Panc1 (cell line): ENCODE measurements at regions not wholly inside any gene's neighbourhood (a gene's known extent, or its start where the extent isn't known, plus 50 kb on each side); places are given as distances from the start of the nearest gene placed in this dataset.

Experiments
- ATAC-seq: fragments of 200-7000 bp; cut with Tn5 transposase; 2 replicates; pipeline ENCODE4 v1.9.1; 2020; ENCODE audit warnings: mild to moderate bottlenecking, moderate library complexity
- BruUV-seq: library from RNA; stranded (reverse); fragments of 400-500 nt; replicated peaks from 2 replicates; lab custom pipeline; 2021; lab: Mats Ljungman, UMichigan
- CTCF ChIA-PET: fragments of 300-600 bp; sonication (Branson Sonifier 250); formaldehyde crosslinking; loops from one replicate; lab custom pipeline; 2022; ENCODE audit warnings: antibody characterized with exemption; lab: Charles Lee
- POLR2A ChIA-PET: fragments of 300-600 bp; sonication (Branson Sonifier 250); formaldehyde crosslinking; loops from one replicate; lab custom pipeline; 2022; ENCODE audit warnings: antibody characterized with exemption; lab: Charles Lee
- DNase-seq: peaks from one replicate; pipeline ENCODE4 v3.0.0-alpha.2; 2010; ENCODE audit warnings: low read depth, low spot score
- H3K27ac ChIP-seq: 2 replicates; pipeline ENCODE4 v1.5.1; 2011; ENCODE audit warnings: mild to moderate bottlenecking, low read length, inconsistent platforms
- H3K27me3 ChIP-seq: fragments of 200-500 bp; sonication (Bioruptor generic); 2 replicates; pipeline ENCODE4 v1.6.0; 2014; ENCODE audit warnings: low read length, inconsistent platforms; ENCODE audit not compliant: control insufficient read depth, insufficient read depth
- H3K36me3 ChIP-seq: fragments of 200-500 bp; sonication (Bioruptor generic); 2 replicates; pipeline ENCODE4 v1.5.1; 2014; ENCODE audit warnings: inconsistent platforms, mild to moderate bottlenecking, low read length, moderate library complexity; ENCODE audit not compliant: control insufficient read depth, insufficient read depth
- H3K4me1 ChIP-seq: 2 replicates; pipeline ENCODE4 v1.5.1; 2011; ENCODE audit warnings: inconsistent platforms, mild to moderate bottlenecking, low read length, moderate library complexity; ENCODE audit not compliant: control insufficient read depth, insufficient read depth
- H3K4me3 ChIP-seq, 2 experiments: 2 replicates each; pipeline ENCODE4 v1.5.1; 2011 to 2012; ENCODE audit warnings: low read depth in 2 of 2, low read length in 2 of 2, mild to moderate bottlenecking in 2 of 2, inconsistent platforms in 1 of 2, moderate library complexity in 1 of 2
- H3K9me3 ChIP-seq: fragments of 200-500 bp; sonication (Bioruptor generic); 2 replicates; pipeline ENCODE4 v1.5.1; 2014; ENCODE audit warnings: low read depth, mild to moderate bottlenecking, inconsistent platforms, low read length, moderate library complexity; ENCODE audit not compliant: control insufficient read depth, insufficient read depth
- CTCF ChIP-seq: fragments of 450-650 bp; IDR thresholded peaks from 2 replicates; pipeline ENCODE4 v1.5.1; 2017; ENCODE audit warnings: mild to moderate bottlenecking
- POLR2AphosphoS5 ChIP-seq: IDR thresholded peaks from 2 replicates; pipeline ENCODE4 v1.6.1; 2012; ENCODE audit warnings: mild to moderate bottlenecking, low read depth, low read length, moderate library complexity
- REST ChIP-seq, 2 experiments: IDR thresholded peaks; 2 replicates each; pipeline ENCODE4 v1.6.1; 2011 to 2012; ENCODE audit warnings: low read depth in 2 of 2, control low read depth in 1 of 2, low read length in 1 of 2, mild to moderate bottlenecking in 1 of 2, moderate library complexity in 1 of 2; ENCODE audit not compliant: insufficient read depth in 1 of 2
- TCF7L2 ChIP-seq: IDR thresholded peaks from 2 replicates; pipeline ENCODE4 v1.6.1; 2011; ENCODE audit warnings: mild to moderate bottlenecking, low read depth, low read length, inconsistent platforms
- in situ Hi-C: cut with HindIII; loops from 2 replicates; pipeline ENCODE4 v1.10.0; 2016; ENCODE audit warnings: low sequenced_read_pairs, low pct_unique_long_range_greater_than_20kb
- intact Hi-C: fragments of 100-400 bp; cut with micrococcal nuclease; formaldehyde crosslinking; loops from one replicate; pipeline ENCODE4 v1.10.0; 2022; ENCODE audit not compliant: unreplicated experiment

GRCh38 chr5:54803471-54804011 is 181.9 kb downstream of the ESM1 start:
- intact Hi-C loops = no loop called here

GRCh38 chr5:54799645-54800044 is 185.7 kb downstream of the ESM1 start:
- in situ Hi-C loops (no loop called here), intact Hi-C loops (no loop called here)
- TF ChIP-seq REST (IDR thresholded peaks at IDR 0.05; ENCODE audit: insufficient read depth in 1 of 2, low read depth in 2 of 2, low read length in 1 of 2) = no peak
- no peak for TF ChIP-seq CTCF
- TF ChIP-seq POLR2AphosphoS5 = no peak
- no peak for TF ChIP-seq TCF7L2
- ATAC-seq (no peak), DNase-seq (no peak)
- CTCF ChIA-PET = no interaction called here
- POLR2A ChIA-PET = no interaction called here
- BruUV-seq = no TSS peak
- Histone ChIP-seq H3K4me3 (no peak overlapping the region), H3K9me3 (no peaks in the 10 kb centered on the region), H3K36me3 (no peaks in the 10 kb centered on the region), H3K27me3 (no peaks in the 10 kb centered on the region), H3K4me1 (no peaks in the 10 kb centered on the region), H3K27ac (no peak overlapping the region)

More at GRCh38 chr5:54803471-54804011, 181.9 kb downstream of the ESM1 start:
- no peak for TF ChIP-seq REST (IDR thresholded peaks at IDR 0.05; ENCODE audit: insufficient read depth in 1 of 2, low read depth in 2 of 2, low read length in 1 of 2)
- no peak for TF ChIP-seq TCF7L2
- TF ChIP-seq CTCF = no peak
- TF ChIP-seq POLR2AphosphoS5 = no peak
- ATAC-seq (no peak), DNase-seq (no peak)
- in situ Hi-C loops = no loop called here
- CTCF ChIA-PET = no interaction called here
- Histone ChIP-seq H3K27ac (no peak overlapping the region), H3K4me1 (no peaks in the 10 kb centered on the region), H3K4me3 (no peak overlapping the region), H3K27me3 (no peaks in the 10 kb centered on the region), H3K36me3 (no peaks in the 10 kb centered on the region), H3K9me3 (no peaks in the 10 kb centered on the region)
- POLR2A ChIA-PET = no interaction called here
- no TSS peak for BruUV-seq
